ENCODE measurements at regions not wholly inside any gene's neighbourhood (a gene's known extent, or its start where the extent isn't known, plus 50 kb on each side); places are given as distances from the start of the nearest gene placed in this dataset.
"Not testable (repeated sequence)": the region's sequence is repeated elsewhere in the genome, so short reads cannot be mapped to it uniquely, and the experiment has no call there.

DNA sequence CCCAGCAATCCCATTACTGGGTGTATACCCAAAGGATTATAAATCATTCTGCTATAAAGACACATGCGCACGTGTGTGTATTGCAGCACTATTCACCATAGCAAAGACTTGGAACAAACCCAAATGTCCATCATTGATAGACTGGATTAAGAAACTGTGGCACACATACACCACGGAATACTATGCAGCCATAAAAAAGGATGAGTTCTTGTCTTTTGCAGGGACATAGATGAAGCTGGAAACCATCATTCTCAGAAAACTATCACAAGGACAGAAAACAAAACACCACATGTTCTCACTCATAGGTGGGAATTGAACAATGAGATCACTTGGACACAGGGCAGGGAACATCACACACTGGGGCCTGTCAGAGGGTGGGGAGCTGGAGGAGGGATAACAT is 100.4 kb upstream of the ADO start:
- TF ChIP-seq, protein P1, sequence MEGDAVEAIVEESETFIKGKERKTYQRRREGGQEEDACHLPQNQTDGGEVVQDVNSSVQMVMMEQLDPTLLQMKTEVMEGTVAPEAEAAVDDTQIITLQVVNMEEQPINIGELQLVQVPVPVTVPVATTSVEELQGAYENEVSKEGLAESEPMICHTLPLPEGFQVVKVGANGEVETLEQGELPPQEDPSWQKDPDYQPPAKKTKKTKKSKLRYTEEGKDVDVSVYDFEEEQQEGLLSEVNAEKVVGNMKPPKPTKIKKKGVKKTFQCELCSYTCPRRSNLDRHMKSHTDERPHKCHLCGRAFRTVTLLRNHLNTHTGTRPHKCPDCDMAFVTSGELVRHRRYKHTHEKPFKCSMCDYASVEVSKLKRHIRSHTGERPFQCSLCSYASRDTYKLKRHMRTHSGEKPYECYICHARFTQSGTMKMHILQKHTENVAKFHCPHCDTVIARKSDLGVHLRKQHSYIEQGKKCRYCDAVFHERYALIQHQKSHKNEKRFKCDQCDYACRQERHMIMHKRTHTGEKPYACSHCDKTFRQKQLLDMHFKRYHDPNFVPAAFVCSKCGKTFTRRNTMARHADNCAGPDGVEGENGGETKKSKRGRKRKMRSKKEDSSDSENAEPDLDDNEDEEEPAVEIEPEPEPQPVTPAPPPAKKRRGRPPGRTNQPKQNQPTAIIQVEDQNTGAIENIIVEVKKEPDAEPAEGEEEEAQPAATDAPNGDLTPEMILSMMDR (IDR thresholded peaks at IDR 0.05), result not testable (repeated sequence)
- TF ChIP-seq POLR2A (IDR thresholded peaks at IDR 0.05), result not testable (repeated sequence)

All from right lobe of liver (tissue), 4 donors.